Spleen (tissue), 11 donors: ENCODE measurements at regions not wholly inside any gene's neighbourhood (a gene's known extent, or its start where the extent isn't known, plus 50 kb on each side); places are given as distances from the start of the nearest gene placed in this dataset.

Source experiments
- DNase-seq: peaks from one replicate; pipeline ENCODE4 v3.0.0-alpha.2; 2020
- H3K27ac ChIP-seq, 8 donors: fragments of 200-600 bp; sonication (generic) in 7 of 8; 1 replicate in 4 of 8; 2 replicates in 4 of 8; pipeline versions ENCODE4 v1.5.0 to v1.8.0; 2016 to 2021; ENCODE audit warnings: inconsistent platforms in 4 of 8, mild to moderate bottlenecking in 4 of 8, moderate library complexity in 1 of 8
- H3K27me3 ChIP-seq, 7 donors: fragments of 200-600 bp; sonication (generic) in 6 of 7; replicated peaks in 1 of 7; 1 replicate in 4 of 7; 2 replicates in 3 of 7; pipeline versions ENCODE4 v1.5.0 to v1.8.0; 2016 to 2021; ENCODE audit warnings: inconsistent platforms in 3 of 7, mild to moderate bottlenecking in 1 of 7
- H3K36me3 ChIP-seq, 6 donors: fragments of 200-600 bp; sonication (generic) in 5 of 6; 1 replicate in 4 of 6; 2 replicates in 2 of 6; pipeline versions ENCODE4 v1.5.0 to v1.8.0; 2016 to 2021; ENCODE audit warnings: inconsistent platforms in 2 of 6
- H3K4me1 ChIP-seq, 6 donors: fragments of 200-600 bp; sonication (generic) in 5 of 6; 1 replicate in 3 of 6; 2 replicates in 3 of 6; pipeline versions ENCODE4 v1.5.0 to v1.8.0; 2016 to 2021; ENCODE audit warnings: inconsistent platforms in 3 of 6
- H3K4me3 ChIP-seq, 8 donors: fragments of 200-600 bp; sonication (generic) in 7 of 8; 1 replicate in 4 of 8; 2 replicates in 4 of 8; pipeline versions ENCODE4 v1.5.0 to v1.8.0; 2016 to 2021; ENCODE audit warnings: inconsistent platforms in 4 of 8, mild to moderate bottlenecking in 4 of 8, moderate library complexity in 2 of 8
- H3K9me3 ChIP-seq, 8 donors: fragments of 200-600 bp; sonication (generic) in 7 of 8; 1 replicate in 4 of 8; 2 replicates in 4 of 8; pipeline versions ENCODE4 v1.5.0 to v1.8.0; 2016 to 2021; ENCODE audit warnings: inconsistent platforms in 4 of 8
- CTCF ChIP-seq, 11 experiments: fragments of 200-600 bp in 7 of 11; fragments of 450-650 bp in 4 of 11; sonication (generic) in 4 of 11; IDR thresholded peaks in 8 of 11; conservative IDR thresholded peaks in 3 of 11; 1 replicate in 7 of 11; 2 replicates in 4 of 11; pipeline versions ENCODE4 v1.4.0 to v1.8.0; 2016 to 2021; ENCODE audit warnings: antibody characterized with exemption in 11 of 11, inconsistent platforms in 4 of 11, mild to moderate bottlenecking in 1 of 11
- POLR2A ChIP-seq, 3 donors: fragments of 450-650 bp; IDR thresholded peaks; one replicate each; pipeline ENCODE4 v1.5.1; 2017; ENCODE audit warnings: antibody characterized with exemption in 3 of 3, mild to moderate bottlenecking in 1 of 3
- POLR2AphosphoS5 ChIP-seq, 3 donors: sonication (generic); formaldehyde crosslinking; IDR thresholded peaks; one replicate each; pipeline ENCODE4 v1.5.1; 2017; ENCODE audit warnings: antibody characterized with exemption in 3 of 3
- WGBS, 5 donors: extraction: QIAGEN DNeasy Blood & Tissue Kit in 3 of 5; methylation state at CpG; one replicate each; pipeline versions ENCODE4 v1.1.5 to v1.1.7; 2013 to 2018; 5-methylcytosine and 5-hydroxymethylcytosine counted together
- intact Hi-C: fragments of 100-400 bp; cut with DNase I; formaldehyde crosslinking; loops from one replicate; pipeline ENCODE4 v1.15.0; 2023; ENCODE audit warnings: low total_unique reads
- donor health status: healthy with polysubstance abuse.
- donor health status: DM: no; HTN: no; CAD: no; lungs with moderate emphysema.
- donor health status: DM: no; HTN: no; CAD: no.
- donor health status: Bipolar disorder and iron deficiency.
- donor health status: healthy.
- donor health status: DM: no; HTN: no; CAD: no.
- donor health status: DM: yes; HTN: yes; CAD: no.

DNA sequence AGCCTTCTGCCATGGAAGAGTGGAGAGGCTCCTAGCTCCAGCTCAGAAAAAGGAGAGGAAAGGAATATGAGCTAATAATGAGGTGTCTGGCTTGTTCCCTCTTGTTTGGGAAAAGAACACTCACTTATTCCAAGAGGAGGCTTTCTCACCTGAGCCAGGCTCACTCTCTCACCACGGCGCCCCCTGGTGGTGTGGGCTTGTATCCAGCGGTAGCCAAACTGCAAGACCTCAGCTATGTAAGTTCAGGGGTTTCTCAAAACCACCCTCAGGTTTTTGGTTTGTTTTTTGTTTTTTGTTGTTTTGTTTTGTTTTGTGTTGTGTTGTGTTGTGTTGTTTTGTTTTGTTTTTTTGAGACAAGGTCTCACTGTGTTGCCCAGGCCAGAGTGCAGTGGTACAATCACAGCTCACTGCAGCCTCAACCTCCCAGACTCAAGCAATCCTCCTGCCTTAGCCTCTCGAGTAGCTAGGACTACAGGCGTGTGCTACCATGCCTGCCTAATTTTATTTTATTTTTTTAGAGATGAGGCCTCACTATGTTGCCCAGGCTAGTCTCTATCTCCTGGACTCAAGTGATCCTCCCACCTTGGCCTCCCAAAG, 124.0 kb downstream of the TMEM130 start:
- H3K27me3 ChIP-seq, result peaks cover 0 to 35% (median 0%) of the 10 kb centered on the region in 7 donors
- WGBS, 5 donors, result 28 to 36% (median 32%) methylated on average over 5 of the region's 5 CpGs
- no peak for TF ChIP-seq POLR2AphosphoS5 (IDR thresholded peaks at IDR 0.05)
- TF ChIP-seq CTCF (IDR thresholded peaks at IDR 0.05 in 8 of 11, conservative IDR thresholded peaks at IDR 0.05 in 3 of 11), result peak; percentile 31 to 80 (median 69)
- H3K9me3 ChIP-seq, result peaks cover 0 to 6% (median 4%) of the 10 kb centered on the region in 8 donors
- H3K27ac ChIP-seq, result no peak overlapping the region
- no peak overlapping the region for H3K4me3 ChIP-seq
- peak; percentile 91 for DNase-seq
- no peaks in the 10 kb centered on the region for H3K36me3 ChIP-seq
- no peaks in the 10 kb centered on the region for H3K4me1 ChIP-seq
- intact Hi-C loops, result loop anchor here (5.0 kb wide), 1 partner anchor 314 kb away; no protein-coding TSS in a partner anchor

DNA sequence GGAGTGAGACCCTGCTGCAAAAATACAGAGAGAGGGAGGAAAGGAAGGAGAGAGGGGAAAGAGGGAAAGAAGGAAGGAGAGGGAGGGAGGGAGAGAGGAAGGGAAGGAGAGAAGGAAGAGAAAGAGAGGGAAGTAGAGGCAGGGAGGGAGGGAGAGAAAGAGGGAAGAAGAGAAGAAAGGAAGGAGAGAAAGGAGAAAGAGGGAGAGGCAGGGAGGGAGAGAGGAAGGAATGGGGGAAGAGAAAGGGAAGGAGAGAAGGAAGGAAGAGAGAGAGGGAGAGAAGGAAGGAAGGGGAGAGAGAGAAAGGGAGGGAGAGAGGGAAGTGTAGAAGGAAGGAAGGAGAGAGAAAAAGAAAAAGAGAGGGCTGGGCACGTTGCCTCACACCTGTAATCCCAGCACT, 121.7 kb downstream of the TMEM130 start:
- 14 to 32% (median 19%) methylated on average over 1 of the region's 1 CpG for whole genome bisulfite sequencing, 5 donors
- H3K9me3 ChIP-seq, result peaks cover 0 to 5% (median 4%) of the 10 kb centered on the region in 8 donors
- TF ChIP-seq CTCF (IDR thresholded peaks at IDR 0.05 in 8 of 11, conservative IDR thresholded peaks at IDR 0.05 in 3 of 11) (no peak), POLR2A (IDR thresholded peaks at IDR 0.05) (no peak), POLR2AphosphoS5 (IDR thresholded peaks at IDR 0.05) (no peak)
- no peak overlapping the region for H3K4me3 ChIP-seq
- H3K27me3 ChIP-seq, result peaks cover 0 to 35% (median 0%) of the 10 kb centered on the region in 7 donors
- H3K4me1 ChIP-seq, result no peaks in the 10 kb centered on the region
- no peak overlapping the region for H3K27ac ChIP-seq
- no peak for DNase-seq
- H3K36me3 ChIP-seq, result no peaks in the 10 kb centered on the region
- intact Hi-C loops, result loop anchor here (5.0 kb wide), 1 partner anchor 316 kb away; no protein-coding TSS in a partner anchor

DNA sequence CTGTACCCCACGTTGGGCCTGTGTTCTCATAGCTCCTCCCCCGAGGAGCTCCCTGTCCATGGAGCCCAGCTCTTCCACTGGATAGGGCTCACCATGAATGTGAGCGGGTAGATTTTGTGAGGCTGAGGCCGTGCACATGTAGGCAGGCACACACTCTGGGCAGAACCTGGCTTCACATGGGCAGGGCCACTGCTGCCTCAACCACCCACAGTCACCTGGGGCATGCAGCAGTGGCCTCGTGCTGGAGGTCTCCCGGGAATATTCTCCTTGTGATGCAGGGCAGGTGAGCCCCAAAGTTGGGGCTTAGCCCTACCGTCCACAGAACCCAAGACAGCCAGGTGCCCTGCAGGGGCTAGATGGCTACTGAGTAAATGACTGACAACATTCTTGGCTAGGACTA, 116.6 kb downstream of the TMEM130 start:
- H3K9me3 ChIP-seq, result no peaks in the 10 kb centered on the region
- no peak overlapping the region for H3K4me3 ChIP-seq
- no peak overlapping the region for H3K27ac ChIP-seq
- intact Hi-C loops, result no loop called here
- H3K4me1 ChIP-seq, result no peaks in the 10 kb centered on the region
- WGBS, 5 donors, result 79 to 96% (median 89%) methylated on average over 5 to 7 of the region's 7 CpGs
- DNase-seq, result no peak
- TF ChIP-seq CTCF (IDR thresholded peaks at IDR 0.05 in 8 of 11, conservative IDR thresholded peaks at IDR 0.05 in 3 of 11) (no peak), POLR2A (IDR thresholded peaks at IDR 0.05) (no peak), POLR2AphosphoS5 (IDR thresholded peaks at IDR 0.05) (no peak)
- peaks cover 0 to 35% (median 0%) of the 10 kb centered on the region in 7 donors for H3K27me3 ChIP-seq
- no peaks in the 10 kb centered on the region for H3K36me3 ChIP-seq

DNA sequence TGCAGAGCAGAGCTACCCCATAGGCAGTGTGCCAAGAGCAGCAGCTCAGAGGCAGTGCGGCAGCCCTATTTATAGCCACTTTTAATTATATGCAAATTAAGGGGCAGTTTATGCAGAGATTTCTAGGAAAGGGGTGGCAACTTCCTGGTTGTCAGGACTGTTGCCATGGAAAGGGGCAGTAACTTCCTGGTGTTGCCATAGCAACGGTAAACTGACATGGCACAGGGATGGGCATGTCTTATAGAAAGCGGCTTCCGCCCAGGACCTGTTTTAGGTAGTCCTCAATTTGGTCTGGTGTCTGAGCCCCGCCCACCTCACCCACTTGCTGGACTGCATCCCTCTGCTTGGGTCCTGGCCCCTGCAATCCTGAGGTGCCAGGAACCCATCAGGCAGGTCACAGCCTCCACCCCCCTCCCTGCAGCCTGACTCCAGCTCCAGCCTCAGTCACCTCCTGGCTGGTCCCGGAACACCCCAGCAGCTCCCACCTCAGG, 115.8 kb downstream of the TMEM130 start:
- peaks cover 0 to 2% (median 0%) of the 10 kb centered on the region in 8 donors for H3K9me3 ChIP-seq
- WGBS, 5 donors, result 69 to 85% (median 76%) methylated on average over 4 to 6 of the region's 6 CpGs
- H3K4me3 ChIP-seq, result no peak overlapping the region
- peaks cover 0 to 27% (median 0%) of the 10 kb centered on the region in 7 donors for H3K27me3 ChIP-seq
- no peak overlapping the region for H3K27ac ChIP-seq
- DNase-seq, result no peak
- H3K4me1 ChIP-seq, result no peaks in the 10 kb centered on the region
- TF ChIP-seq CTCF (IDR thresholded peaks at IDR 0.05 in 8 of 11, conservative IDR thresholded peaks at IDR 0.05 in 3 of 11) (no peak), POLR2A (IDR thresholded peaks at IDR 0.05) (no peak), POLR2AphosphoS5 (IDR thresholded peaks at IDR 0.05) (no peak)
- intact Hi-C loops, result no loop called here
- H3K36me3 ChIP-seq, result no peaks in the 10 kb centered on the region
